ENCODE measurements at regions not wholly inside any gene's neighbourhood (a gene's known extent, or its start where the extent isn't known, plus 50 kb on each side); places are given as distances from the start of the nearest gene placed in this dataset.

DNA sequence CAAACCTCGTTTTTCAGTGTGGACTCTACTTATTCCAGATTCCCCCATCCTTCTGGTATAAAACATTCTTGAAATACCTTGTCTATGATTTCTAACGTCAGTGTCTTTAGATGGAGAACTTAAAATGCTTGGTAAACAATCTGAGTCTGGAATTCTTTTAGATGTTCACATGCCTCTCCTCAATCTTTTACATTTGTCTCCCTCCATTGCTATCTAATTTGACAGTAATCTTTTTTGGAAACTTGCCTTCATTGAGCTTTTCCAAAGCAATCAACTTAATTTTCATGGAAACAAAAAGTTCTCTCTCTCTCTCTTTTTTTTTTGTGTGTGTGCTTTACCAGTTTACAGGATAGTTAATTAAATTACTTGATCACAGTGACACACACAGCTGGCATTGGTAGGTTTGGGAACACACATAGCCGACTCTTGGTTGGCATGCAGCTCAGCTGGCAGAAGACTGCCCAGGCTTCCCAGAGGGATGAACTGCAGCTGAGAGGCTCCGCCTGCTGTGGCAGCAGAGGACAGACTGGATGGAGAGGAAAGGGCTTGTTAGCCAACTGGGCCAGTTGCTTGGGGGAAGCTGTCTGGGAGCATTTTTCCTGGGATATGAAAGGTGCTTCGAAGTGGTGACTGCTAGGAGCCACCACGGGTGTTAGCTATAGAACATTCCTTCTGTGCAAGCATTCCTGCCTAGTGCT, 271.3 kb downstream of the ZSWIM6 start:
- Histone ChIP-seq H3K36me3 (ENCODE audit: insufficient read depth, low read length) (no peaks in the 10 kb centered on the region), H4K20me1 (ENCODE audit: insufficient read depth, low read length) (no peaks in the 10 kb centered on the region), H3K9me3 (ENCODE audit: insufficient read depth, low read length, severe bottlenecking) (no peaks in the 10 kb centered on the region), H3K4me1 (ENCODE audit: insufficient read depth, low read length) (no peaks in the 10 kb centered on the region), H3K27me3 (ENCODE audit: insufficient read depth, low read length, poor library complexity) (peaks cover 1% of the 10 kb centered on the region), H3K4me2 (ENCODE audit: insufficient read depth, low read length) (no peak overlapping the region), H3K4me3 (ENCODE audit: low read depth in 1 of 2, low read length in 2 of 2) (no peak overlapping the region), H3K9ac (ENCODE audit: low read depth, low read length) (no peak overlapping the region), H3K79me2 (ENCODE audit: insufficient read depth, low read length) (no peaks in the 10 kb centered on the region), H3K27ac (ENCODE audit: low read length) (no peak overlapping the region), H2AFZ (ENCODE audit: low read depth, low read length) (no peak overlapping the region)
- TF ChIP-seq CTCF (IDR thresholded peaks at IDR 0.05; ENCODE audit: borderline replicate concordance, extremely low read depth, low read length, poor library complexity, severe bottlenecking) (no peak), EZH2 (IDR thresholded peaks at IDR 0.05; ENCODE audit: borderline replicate concordance, low read depth, low read length, severe bottlenecking) (no peak)
- ATAC-seq (ENCODE audit: insufficient read depth, low read depth) (no peak), DNase-seq (no peak)

DNA sequence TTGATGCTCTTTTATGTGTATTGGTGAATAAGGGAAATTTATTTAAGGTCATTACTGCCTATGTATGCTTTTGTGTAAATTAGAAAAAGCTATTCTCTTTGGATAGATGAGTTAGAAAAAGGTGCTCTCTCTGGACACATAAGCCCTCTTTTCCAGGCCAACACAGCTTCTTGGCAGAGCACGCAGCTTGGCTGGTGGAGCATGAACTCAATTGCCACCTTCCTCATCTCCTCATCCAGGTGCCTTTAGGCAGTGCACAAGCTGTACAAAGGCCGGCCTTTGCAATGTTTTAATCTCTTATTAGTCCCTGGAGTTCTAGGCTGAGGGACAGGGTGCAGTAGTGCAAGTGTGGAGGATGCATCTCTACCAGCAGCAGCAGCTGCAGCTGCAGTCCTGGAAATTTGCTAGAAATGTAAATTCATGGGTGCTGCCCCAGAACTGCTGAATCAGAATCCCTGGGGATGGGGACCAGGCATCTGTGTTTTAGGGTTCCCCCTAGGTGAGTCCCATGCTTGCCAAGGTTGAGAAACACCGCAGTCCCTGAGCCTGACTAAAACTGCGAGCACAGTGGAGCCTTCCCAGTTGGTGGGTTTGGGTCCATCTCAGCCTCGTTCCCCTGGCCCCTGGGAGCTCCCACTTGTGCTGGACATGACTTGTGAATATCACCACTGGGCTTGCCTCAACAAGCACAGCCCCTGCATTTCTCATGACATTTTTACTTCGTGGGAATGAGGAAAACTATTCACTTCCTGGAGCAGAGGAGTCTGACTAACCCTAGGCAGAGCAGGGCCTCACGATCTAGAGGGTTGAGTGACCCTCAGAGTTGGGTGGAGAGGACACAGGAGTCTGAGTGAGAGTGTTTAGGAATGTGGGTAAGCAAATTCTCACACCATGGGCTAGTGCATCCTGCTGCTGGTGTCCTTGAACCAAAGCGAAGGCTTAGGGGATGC, 272.3 kb downstream of the ZSWIM6 start:
- no peaks in the 10 kb centered on the region for H3K4me1 ChIP-seq (ENCODE audit: insufficient read depth, low read length)
- no peak for TF ChIP-seq EZH2 (IDR thresholded peaks at IDR 0.05; ENCODE audit: borderline replicate concordance, low read depth, low read length, severe bottlenecking)
- no peak for TF ChIP-seq CTCF (IDR thresholded peaks at IDR 0.05; ENCODE audit: borderline replicate concordance, extremely low read depth, low read length, poor library complexity, severe bottlenecking)
- ATAC-seq (ENCODE audit: insufficient read depth, low read depth): no peak

GRCh38 chr5:61609840-61610677, 278.0 kb downstream of the ZSWIM6 start:
- Histone ChIP-seq H3K27ac (ENCODE audit: low read length) (no peak overlapping the region), H2AFZ (ENCODE audit: low read depth, low read length) (no peak overlapping the region), H3K4me1 (ENCODE audit: insufficient read depth, low read length) (no peaks in the 10 kb centered on the region), H3K9me3 (ENCODE audit: insufficient read depth, low read length, severe bottlenecking) (no peaks in the 10 kb centered on the region), H3K9ac (ENCODE audit: low read depth, low read length) (no peak overlapping the region), H3K36me3 (ENCODE audit: insufficient read depth, low read length) (no peaks in the 10 kb centered on the region), H3K4me2 (ENCODE audit: insufficient read depth, low read length) (no peak overlapping the region), H4K20me1 (ENCODE audit: insufficient read depth, low read length) (no peaks in the 10 kb centered on the region), H3K79me2 (ENCODE audit: insufficient read depth, low read length) (no peaks in the 10 kb centered on the region), H3K27me3 (ENCODE audit: insufficient read depth, low read length, poor library complexity) (no peaks in the 10 kb centered on the region), H3K4me3 (ENCODE audit: low read depth in 1 of 2, low read length in 2 of 2) (no peak overlapping the region)
- no peak for TF ChIP-seq EZH2 (IDR thresholded peaks at IDR 0.05; ENCODE audit: borderline replicate concordance, low read depth, low read length, severe bottlenecking)
- TF ChIP-seq CTCF (IDR thresholded peaks at IDR 0.05; ENCODE audit: borderline replicate concordance, extremely low read depth, low read length, poor library complexity, severe bottlenecking): no peak
- DNase-seq (no peak), ATAC-seq (ENCODE audit: insufficient read depth, low read depth) (no peak)

More for the DNA sequence above, 272.3 kb downstream of the ZSWIM6 start:
- Histone ChIP-seq H3K79me2 (ENCODE audit: insufficient read depth, low read length) (no peaks in the 10 kb centered on the region), H4K20me1 (ENCODE audit: insufficient read depth, low read length) (no peaks in the 10 kb centered on the region), H3K4me3 (ENCODE audit: low read depth in 1 of 2, low read length in 2 of 2) (no peak overlapping the region), H3K9ac (ENCODE audit: low read depth, low read length) (no peak overlapping the region), H3K9me3 (ENCODE audit: insufficient read depth, low read length, severe bottlenecking) (no peaks in the 10 kb centered on the region), H3K27me3 (ENCODE audit: insufficient read depth, low read length, poor library complexity) (no peaks in the 10 kb centered on the region), H2AFZ (ENCODE audit: low read depth, low read length) (no peak overlapping the region), H3K27ac (ENCODE audit: low read length) (no peak overlapping the region), H3K36me3 (ENCODE audit: insufficient read depth, low read length) (no peaks in the 10 kb centered on the region), H3K4me2 (ENCODE audit: insufficient read depth, low read length) (no peak overlapping the region)
- DNase-seq: no peak
